H9 (cell line): ENCODE measurements at regions not wholly inside any gene's neighbourhood (a gene's known extent, or its start where the extent isn't known, plus 50 kb on each side); places are given as distances from the start of the nearest gene placed in this dataset.

Experiments
- DNase-seq: peaks from one replicate; pipeline ENCODE4 v3.0.0-alpha.2; 2017
- H2AFZ ChIP-seq: one replicate; pipeline ENCODE4 v1.6.1; 2013; ENCODE audit warnings: mild to moderate bottlenecking, low read length, control low read depth, moderate library complexity
- H2AK5ac ChIP-seq: 2 replicates; pipeline ENCODE4 v1.6.1; 2013; ENCODE audit warnings: low read length, control low read depth, mixed read lengths; ENCODE audit not compliant: insufficient read length
- H2BK120ac ChIP-seq: one replicate; pipeline ENCODE4 v1.6.1; 2013; ENCODE audit warnings: low read depth, mild to moderate bottlenecking, low read length, control low read depth, inconsistent platforms; ENCODE audit not compliant: poor library complexity, severe bottlenecking
- H2BK12ac ChIP-seq: 2 replicates; pipeline ENCODE4 v1.6.1; 2013; ENCODE audit warnings: low read length, control low read depth, mixed read lengths, low read depth; ENCODE audit not compliant: insufficient read length
- H2BK15ac ChIP-seq: 2 replicates; pipeline ENCODE4 v1.6.1; 2013; ENCODE audit warnings: low read depth, low read length, control low read depth
- H2BK20ac ChIP-seq: one replicate; pipeline ENCODE4 v1.6.1; 2013; ENCODE audit warnings: low read depth, mild to moderate bottlenecking, low read length, control low read depth, inconsistent platforms; ENCODE audit not compliant: poor library complexity, severe bottlenecking
- H2BK5ac ChIP-seq: 2 replicates; pipeline ENCODE4 v1.6.1; 2013; ENCODE audit warnings: low read length, control low read depth, mixed read lengths; ENCODE audit not compliant: insufficient read length
- H3K14ac ChIP-seq: 2 replicates; pipeline ENCODE4 v1.6.1; 2013; ENCODE audit warnings: low read length, control low read depth; ENCODE audit not compliant: insufficient read depth
- H3K18ac ChIP-seq: 2 replicates; pipeline ENCODE4 v1.6.1; 2013; ENCODE audit warnings: low read depth, mild to moderate bottlenecking, mixed read lengths, low read length, control low read depth; ENCODE audit not compliant: insufficient read length
- H3K23ac ChIP-seq: 2 replicates; pipeline ENCODE4 v1.6.1; 2013; ENCODE audit warnings: low read length, control low read depth, mixed read lengths, low read depth; ENCODE audit not compliant: insufficient read length
- H3K23me2 ChIP-seq: 2 replicates; pipeline ENCODE4 v1.6.1; 2013; ENCODE audit warnings: low read depth, mild to moderate bottlenecking, mixed read lengths, low read length, control low read depth; ENCODE audit not compliant: insufficient read length, poor library complexity, severe bottlenecking
- H3K27ac ChIP-seq: 2 replicates; pipeline ENCODE4 v1.5.1; 2013; ENCODE audit warnings: low read length, control low read depth, mixed read lengths, low read depth; ENCODE audit not compliant: insufficient read length
- H3K27me3 ChIP-seq: 2 replicates; pipeline ENCODE4 v1.6.1; 2013; ENCODE audit warnings: low read length, control low read depth, inconsistent platforms; ENCODE audit not compliant: insufficient read depth
- H3K4ac ChIP-seq: 2 replicates; pipeline ENCODE4 v1.6.1; 2013; ENCODE audit warnings: low read depth, mild to moderate bottlenecking, control low read depth, inconsistent platforms, low read length, moderate library complexity
- H3K4me1 ChIP-seq: 2 replicates; pipeline ENCODE4 v1.6.1; 2013; ENCODE audit warnings: low read length, control low read depth, inconsistent platforms; ENCODE audit not compliant: insufficient read depth
- H3K4me2 ChIP-seq: 2 replicates; pipeline ENCODE4 v1.6.1; 2013; ENCODE audit warnings: low read length, control low read depth, mixed read lengths; ENCODE audit not compliant: insufficient read length, insufficient read depth
- H3K56ac ChIP-seq: 2 replicates; pipeline ENCODE4 v1.6.1; 2013; ENCODE audit warnings: low read depth, mild to moderate bottlenecking, mixed read lengths, low read length, control low read depth; ENCODE audit not compliant: insufficient read length
- H3K79me1 ChIP-seq: 2 replicates; pipeline ENCODE4 v1.6.1; 2013; ENCODE audit warnings: low read depth, mild to moderate bottlenecking, moderate library complexity, low read length, control low read depth, inconsistent platforms; ENCODE audit not compliant: insufficient read depth, poor library complexity, severe bottlenecking
- H3K79me2 ChIP-seq: 2 replicates; pipeline ENCODE4 v1.6.1; 2013; ENCODE audit warnings: low read length, control low read depth, inconsistent platforms; ENCODE audit not compliant: insufficient read depth
- H3K9ac ChIP-seq: 2 replicates; pipeline ENCODE4 v1.6.1; 2013; ENCODE audit warnings: low read length, control low read depth, mixed read lengths; ENCODE audit not compliant: insufficient read length; ENCODE audit errors: extremely low read depth
- H3K9me3 ChIP-seq: one replicate; pipeline ENCODE4 v1.6.1; 2013; ENCODE audit warnings: low read depth, low read length, inconsistent platforms; ENCODE audit not compliant: control insufficient read depth
- H3T11ph ChIP-seq: one replicate; pipeline ENCODE4 v1.6.1; 2013; ENCODE audit warnings: mild to moderate bottlenecking, low read length, control low read depth, inconsistent platforms
- H4K20me1 ChIP-seq: one replicate; pipeline ENCODE4 v1.6.1; 2013; ENCODE audit not compliant: control insufficient read depth, insufficient read length, insufficient read depth
- H4K5ac ChIP-seq: 2 replicates; pipeline ENCODE4 v1.6.1; 2013; ENCODE audit warnings: low read depth, mild to moderate bottlenecking, mixed read lengths, low read length, control low read depth; ENCODE audit not compliant: insufficient read length
- H4K8ac ChIP-seq: replicated peaks from 2 replicates; pipeline ENCODE4 v1.6.1; 2013; ENCODE audit warnings: low read length, control low read depth, mixed read lengths, low read depth; ENCODE audit not compliant: insufficient read length
- H4K91ac ChIP-seq: 2 replicates; pipeline ENCODE4 v1.6.1; 2013; ENCODE audit warnings: low read depth, mild to moderate bottlenecking, moderate library complexity, mixed read lengths, low read length, control low read depth; ENCODE audit not compliant: insufficient read length
- H3K27ac Mint-ChIP-seq, 3 experiments: 2 replicates in 2 of 3; 3 replicates in 1 of 3; pipeline ENCODE4 v1.8.0; 2020 to 2021; ENCODE audit warnings: mixed read lengths in 3 of 3, mild to moderate bottlenecking in 1 of 3, moderate library complexity in 1 of 3
- H3K27me3 Mint-ChIP-seq: 2 replicates; pipeline ENCODE4 v1.8.0; 2021; ENCODE audit warnings: low read depth, mild to moderate bottlenecking, moderate library complexity, mixed read lengths
- H3K36me3 Mint-ChIP-seq, 3 experiments: 2 replicates in 2 of 3; 3 replicates in 1 of 3; pipeline ENCODE4 v1.8.0; 2020 to 2021; ENCODE audit warnings: low read depth in 3 of 3, mixed read lengths in 3 of 3; ENCODE audit not compliant: insufficient read depth in 1 of 3
- H3K4me1 Mint-ChIP-seq, 2 experiments: 2 replicates each; pipeline ENCODE4 v1.8.0; 2020; ENCODE audit warnings: mixed read lengths in 2 of 2
- H3K4me3 Mint-ChIP-seq, 2 experiments: 2 replicates in 1 of 2; 3 replicates in 1 of 2; pipeline ENCODE4 v1.8.0; 2020 to 2021; ENCODE audit warnings: mild to moderate bottlenecking in 2 of 2, mixed read lengths in 2 of 2, moderate library complexity in 1 of 2
- H3K9me3 Mint-ChIP-seq, 2 experiments: 2 replicates in 1 of 2; 3 replicates in 1 of 2; pipeline ENCODE4 v1.8.0; 2020; ENCODE audit warnings: mild to moderate bottlenecking in 2 of 2, mixed read lengths in 2 of 2, moderate library complexity in 1 of 2
- CTCF ChIP-seq: fragments of 200-600 bp; sonication (generic); conservative IDR thresholded peaks from 3 replicates; pipeline ENCODE4 v1.8.0; 2021; ENCODE audit warnings: antibody characterized with exemption, mild to moderate bottlenecking
- WGBS: extraction: QIAGEN DNeasy Blood & Tissue Kit; methylation state at CpG from one replicate; pipeline ENCODE4 v1.1.7; 2013; ENCODE audit warnings: missing lambda C conversion rate, low lambda C conversion rate, mixed read lengths; ENCODE audit not compliant: insufficient read length; ENCODE audit errors: extremely low coverage; 5-methylcytosine and 5-hydroxymethylcytosine counted together

DNA sequence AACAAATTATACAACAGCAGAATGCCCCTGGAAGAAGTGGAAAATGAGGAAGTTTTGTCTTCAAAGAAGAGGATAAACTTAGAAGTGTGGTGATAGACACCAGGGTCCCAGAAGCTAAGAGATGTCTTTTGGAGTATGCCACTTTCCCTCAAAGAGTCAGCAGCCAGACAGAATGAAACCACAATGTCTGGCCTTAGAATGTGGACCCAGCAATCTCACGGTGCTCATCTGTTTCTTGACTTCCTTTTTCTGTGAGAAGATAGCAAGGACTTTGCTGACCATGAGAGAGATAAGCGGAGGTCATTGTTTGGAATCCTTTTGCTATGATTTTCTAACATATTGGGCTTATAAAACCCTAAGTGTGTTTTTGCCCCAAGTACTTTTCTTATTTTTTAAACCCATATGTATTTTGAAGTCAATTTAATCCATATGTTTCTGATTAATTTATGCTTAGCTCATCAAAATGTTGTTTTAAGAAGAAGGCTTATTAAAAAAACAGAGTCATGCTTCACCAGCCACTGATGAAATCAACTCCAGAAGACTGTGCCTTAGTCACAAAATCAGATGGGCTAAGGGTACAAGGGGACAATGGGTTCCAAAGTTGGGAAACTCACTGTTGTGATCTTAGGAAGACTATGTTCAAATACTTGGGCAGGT lies 451.2 kb upstream of the JAG1 start:
- H3K9me3 Mint-ChIP-seq: peaks cover 0 to 3% of the 10 kb centered on the region in 2 experiments; a peak in 1 of 5 replicates
- H3K14ac ChIP-seq: no peak overlapping the region
- H2BK120ac ChIP-seq: no peak overlapping the region
- no peak overlapping the region for H3T11ph ChIP-seq
- H2BK5ac ChIP-seq: no peak overlapping the region
- no peaks in the 10 kb centered on the region for H3K4me1 Mint-ChIP-seq
- no peak overlapping the region for H2AFZ ChIP-seq
- no peak overlapping the region for H2BK12ac ChIP-seq
- no peak overlapping the region for H3K27ac Mint-ChIP-seq
- H3K4me1 ChIP-seq: no peaks in the 10 kb centered on the region
- TF ChIP-seq CTCF: no peak
- no peaks in the 10 kb centered on the region for H3K79me2 ChIP-seq
- no peaks in the 10 kb centered on the region for H3K23me2 ChIP-seq
- H3K79me1 ChIP-seq: no peaks in the 10 kb centered on the region
- H3K4me2 ChIP-seq: no peak overlapping the region
- H4K5ac ChIP-seq: no peak overlapping the region
- no peak overlapping the region for H4K8ac ChIP-seq
- no peak overlapping the region for H3K4me3 Mint-ChIP-seq
- H3K27me3 Mint-ChIP-seq: no peaks in the 10 kb centered on the region; the same call in 1 of the 2 replicates
- no CpG with 5 or more reads among the region's 2 CpGs for WGBS
- H4K91ac ChIP-seq: no peak overlapping the region
- no peaks in the 10 kb centered on the region for H3K9me3 ChIP-seq
- no peak overlapping the region for H3K27ac ChIP-seq
- peaks cover 0 to 4% (median 0%) of the 10 kb centered on the region in 3 experiments; a peak in 1 of 7 replicates for H3K36me3 Mint-ChIP-seq
- H3K27me3 ChIP-seq: no peaks in the 10 kb centered on the region
- no peak overlapping the region for H2AK5ac ChIP-seq
- no peak overlapping the region for H3K18ac ChIP-seq
- no peaks in the 10 kb centered on the region for H4K20me1 ChIP-seq
- no peak overlapping the region for H2BK15ac ChIP-seq
- H3K56ac ChIP-seq: no peak overlapping the region
- no peak for DNase-seq
- H3K9ac ChIP-seq: no peak overlapping the region
- H3K23ac ChIP-seq: no peak overlapping the region
- no peak overlapping the region for H2BK20ac ChIP-seq
- H3K4ac ChIP-seq: no peak overlapping the region
